Gastrocnemius medialis (tissue), 4 donors: ENCODE measurements at regions not wholly inside any gene's neighbourhood (a gene's known extent, or its start where the extent isn't known, plus 50 kb on each side); places are given as distances from the start of the nearest gene placed in this dataset.

Source experiments
- POLR2A ChIP-seq, 2 donors: fragments of 450-650 bp; IDR thresholded peaks; one replicate each; pipeline ENCODE4 v1.6.1; 2017; ENCODE audit warnings: antibody characterized with exemption in 2 of 2, mild to moderate bottlenecking in 2 of 2, moderate library complexity in 2 of 2
- TF ChIP-seq, protein P1 (sequence below), 5 experiments: fragments of 450-650 bp in 3 of 5; fragments of 200-600 bp in 2 of 5; sonication (generic) in 2 of 5; IDR thresholded peaks in 4 of 5; conservative IDR thresholded peaks in 1 of 5; 1 replicate in 4 of 5; 2 replicates in 1 of 5; pipeline ENCODE4 v1.5.1; 2016 to 2019; ENCODE audit warnings: antibody characterized with exemption in 5 of 5, mild to moderate bottlenecking in 3 of 5, moderate library complexity in 3 of 5

DNA sequence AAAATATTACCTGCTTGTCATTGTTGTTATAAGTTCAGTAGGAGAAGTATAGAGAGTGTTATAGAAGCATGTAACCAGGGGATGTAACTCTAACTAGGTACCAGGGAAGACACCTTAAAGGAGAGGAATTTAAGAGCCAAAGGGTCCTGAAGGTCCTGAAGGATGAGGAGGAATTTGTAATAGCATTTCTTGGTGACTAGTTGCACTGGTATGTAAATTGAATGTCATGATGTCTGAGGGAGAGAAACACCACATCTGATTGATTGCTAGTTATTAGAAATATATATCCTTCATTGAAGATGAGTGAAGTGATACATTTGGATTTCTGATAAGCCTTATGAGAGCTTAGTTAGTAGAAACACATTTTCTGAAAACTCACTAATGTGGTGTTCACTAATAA lies 643.8 kb downstream of the RFPL4B start:
- TF ChIP-seq, protein P1, sequence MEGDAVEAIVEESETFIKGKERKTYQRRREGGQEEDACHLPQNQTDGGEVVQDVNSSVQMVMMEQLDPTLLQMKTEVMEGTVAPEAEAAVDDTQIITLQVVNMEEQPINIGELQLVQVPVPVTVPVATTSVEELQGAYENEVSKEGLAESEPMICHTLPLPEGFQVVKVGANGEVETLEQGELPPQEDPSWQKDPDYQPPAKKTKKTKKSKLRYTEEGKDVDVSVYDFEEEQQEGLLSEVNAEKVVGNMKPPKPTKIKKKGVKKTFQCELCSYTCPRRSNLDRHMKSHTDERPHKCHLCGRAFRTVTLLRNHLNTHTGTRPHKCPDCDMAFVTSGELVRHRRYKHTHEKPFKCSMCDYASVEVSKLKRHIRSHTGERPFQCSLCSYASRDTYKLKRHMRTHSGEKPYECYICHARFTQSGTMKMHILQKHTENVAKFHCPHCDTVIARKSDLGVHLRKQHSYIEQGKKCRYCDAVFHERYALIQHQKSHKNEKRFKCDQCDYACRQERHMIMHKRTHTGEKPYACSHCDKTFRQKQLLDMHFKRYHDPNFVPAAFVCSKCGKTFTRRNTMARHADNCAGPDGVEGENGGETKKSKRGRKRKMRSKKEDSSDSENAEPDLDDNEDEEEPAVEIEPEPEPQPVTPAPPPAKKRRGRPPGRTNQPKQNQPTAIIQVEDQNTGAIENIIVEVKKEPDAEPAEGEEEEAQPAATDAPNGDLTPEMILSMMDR (IDR thresholded peaks at IDR 0.05 in 4 of 5, conservative IDR thresholded peaks at IDR 0.05 in 1 of 5), result no peak
- no peak for TF ChIP-seq POLR2A (IDR thresholded peaks at IDR 0.05)
